ENCODE measurements at regions not wholly inside any gene's neighbourhood (a gene's known extent, or its start where the extent isn't known, plus 50 kb on each side); places are given as distances from the start of the nearest gene placed in this dataset.

DNA sequence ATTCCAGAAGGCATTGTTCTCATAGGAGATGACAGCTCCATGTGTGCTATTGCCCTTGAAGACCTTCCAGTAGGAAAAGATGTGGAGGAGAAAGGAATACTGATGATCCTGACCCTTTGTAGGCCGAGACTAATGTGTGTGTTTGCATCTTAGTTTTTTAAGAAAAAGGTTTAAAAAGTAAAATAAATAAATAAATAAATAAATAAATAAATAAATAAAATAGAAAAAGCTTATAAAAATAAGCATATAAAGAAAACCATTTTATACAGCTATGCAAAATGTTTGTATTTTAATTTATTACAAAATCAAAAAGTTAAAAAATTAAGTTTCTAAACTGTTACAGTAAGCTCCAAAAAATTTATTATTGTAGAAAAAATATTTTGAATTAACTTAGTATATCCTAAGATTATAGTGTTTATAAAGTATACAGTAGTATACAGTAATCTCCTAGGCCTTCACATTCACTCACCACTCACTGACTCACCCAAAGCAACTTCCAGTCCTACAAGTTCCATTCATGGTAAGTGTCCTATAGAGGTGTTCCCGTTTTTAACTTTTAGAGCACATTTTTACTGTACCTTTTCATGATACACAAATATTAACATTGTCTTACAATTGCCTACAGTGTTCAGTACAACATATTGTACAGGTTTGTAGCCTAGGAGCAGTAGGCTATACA lies 435.2 kb upstream of the SEMA3A start:
- TF ChIP-seq, protein P1, sequence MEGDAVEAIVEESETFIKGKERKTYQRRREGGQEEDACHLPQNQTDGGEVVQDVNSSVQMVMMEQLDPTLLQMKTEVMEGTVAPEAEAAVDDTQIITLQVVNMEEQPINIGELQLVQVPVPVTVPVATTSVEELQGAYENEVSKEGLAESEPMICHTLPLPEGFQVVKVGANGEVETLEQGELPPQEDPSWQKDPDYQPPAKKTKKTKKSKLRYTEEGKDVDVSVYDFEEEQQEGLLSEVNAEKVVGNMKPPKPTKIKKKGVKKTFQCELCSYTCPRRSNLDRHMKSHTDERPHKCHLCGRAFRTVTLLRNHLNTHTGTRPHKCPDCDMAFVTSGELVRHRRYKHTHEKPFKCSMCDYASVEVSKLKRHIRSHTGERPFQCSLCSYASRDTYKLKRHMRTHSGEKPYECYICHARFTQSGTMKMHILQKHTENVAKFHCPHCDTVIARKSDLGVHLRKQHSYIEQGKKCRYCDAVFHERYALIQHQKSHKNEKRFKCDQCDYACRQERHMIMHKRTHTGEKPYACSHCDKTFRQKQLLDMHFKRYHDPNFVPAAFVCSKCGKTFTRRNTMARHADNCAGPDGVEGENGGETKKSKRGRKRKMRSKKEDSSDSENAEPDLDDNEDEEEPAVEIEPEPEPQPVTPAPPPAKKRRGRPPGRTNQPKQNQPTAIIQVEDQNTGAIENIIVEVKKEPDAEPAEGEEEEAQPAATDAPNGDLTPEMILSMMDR (conservative IDR thresholded peaks at IDR 0.05; ENCODE audit: low read length), result no peak
- TF ChIP-seq EZH2phosphoT487 (IDR thresholded peaks at IDR 0.05; ENCODE audit: borderline replicate concordance), result no peak
- H3K4me2 ChIP-seq (ENCODE audit: low read depth, low read length, poor library complexity, severe bottlenecking), result no peak overlapping the region
- no peaks in the 10 kb centered on the region for H3K36me3 ChIP-seq (ENCODE audit: insufficient read depth, low read length)
- no peak overlapping the region for H3K4me3 ChIP-seq (ENCODE audit: low read length, poor library complexity, severe bottlenecking)
- H3K9ac ChIP-seq (ENCODE audit: low read depth, low read length, poor library complexity, severe bottlenecking), result no peak overlapping the region
- H3F3A ChIP-seq (ENCODE audit: low read depth), result no peaks in the 10 kb centered on the region
- H2AFZ ChIP-seq (ENCODE audit: low read length), result no peak overlapping the region
- no peaks in the 10 kb centered on the region for H3K79me2 ChIP-seq (ENCODE audit: insufficient read depth, low read length)
- no peaks in the 10 kb centered on the region for H3K9me3 ChIP-seq (ENCODE audit: insufficient read depth, low read depth, low read length)
- no peaks in the 10 kb centered on the region for H3K27me3 ChIP-seq (ENCODE audit: insufficient read depth, low read length, poor library complexity, severe bottlenecking)
- no peaks in the 10 kb centered on the region for H3K9me2 ChIP-seq (replicated peaks; ENCODE audit: low read depth, low read length)
- no peaks in the 10 kb centered on the region for H3K4me1 ChIP-seq (ENCODE audit: insufficient read depth, low read length, poor library complexity, severe bottlenecking)
- H4K20me1 ChIP-seq (ENCODE audit: insufficient read depth, low read length, poor library complexity, severe bottlenecking), result no peaks in the 10 kb centered on the region

DNA sequence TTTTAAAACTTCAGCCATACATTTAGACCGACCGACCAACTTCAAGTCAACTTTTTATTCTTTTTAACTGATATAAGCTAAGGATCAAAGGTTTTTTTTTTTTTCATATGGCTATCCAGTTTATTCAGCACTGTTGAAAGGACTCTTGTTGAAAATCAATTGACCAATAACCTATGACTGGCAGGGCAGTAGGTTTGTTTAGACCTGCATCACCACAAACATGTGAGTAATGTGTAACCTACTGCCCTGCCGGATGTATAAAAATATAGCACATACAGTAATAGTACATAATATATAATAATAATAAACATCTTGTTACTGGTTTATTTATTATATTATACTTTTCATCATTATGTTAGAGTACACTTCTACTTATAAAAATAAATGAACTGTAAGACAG lies 434.6 kb upstream of the SEMA3A start:
- H3K9ac ChIP-seq (ENCODE audit: low read depth, low read length, poor library complexity, severe bottlenecking), result no peak overlapping the region
- H3K79me2 ChIP-seq (ENCODE audit: insufficient read depth, low read length), result no peaks in the 10 kb centered on the region
- H2AFZ ChIP-seq (ENCODE audit: low read length), result no peak overlapping the region
- no peaks in the 10 kb centered on the region for H3K4me1 ChIP-seq (ENCODE audit: insufficient read depth, low read length, poor library complexity, severe bottlenecking)
- H3K9me3 ChIP-seq (ENCODE audit: insufficient read depth, low read depth, low read length), result no peaks in the 10 kb centered on the region
- no peaks in the 10 kb centered on the region for H3K27me3 ChIP-seq (ENCODE audit: insufficient read depth, low read length, poor library complexity, severe bottlenecking)
- no peaks in the 10 kb centered on the region for H3K36me3 ChIP-seq (ENCODE audit: insufficient read depth, low read length)
- no peaks in the 10 kb centered on the region for H4K20me1 ChIP-seq (ENCODE audit: insufficient read depth, low read length, poor library complexity, severe bottlenecking)
- no peak overlapping the region for H3K4me3 ChIP-seq (ENCODE audit: low read length, poor library complexity, severe bottlenecking)
- H3K9me2 ChIP-seq (replicated peaks; ENCODE audit: low read depth, low read length), result no peaks in the 10 kb centered on the region
- no peak overlapping the region for H3K4me2 ChIP-seq (ENCODE audit: low read depth, low read length, poor library complexity, severe bottlenecking)
- TF ChIP-seq EZH2phosphoT487 (IDR thresholded peaks at IDR 0.05; ENCODE audit: borderline replicate concordance), result no peak
- TF ChIP-seq, protein P1 (conservative IDR thresholded peaks at IDR 0.05; ENCODE audit: low read length), result no peak
- no peaks in the 10 kb centered on the region for H3F3A ChIP-seq (ENCODE audit: low read depth)

DNA sequence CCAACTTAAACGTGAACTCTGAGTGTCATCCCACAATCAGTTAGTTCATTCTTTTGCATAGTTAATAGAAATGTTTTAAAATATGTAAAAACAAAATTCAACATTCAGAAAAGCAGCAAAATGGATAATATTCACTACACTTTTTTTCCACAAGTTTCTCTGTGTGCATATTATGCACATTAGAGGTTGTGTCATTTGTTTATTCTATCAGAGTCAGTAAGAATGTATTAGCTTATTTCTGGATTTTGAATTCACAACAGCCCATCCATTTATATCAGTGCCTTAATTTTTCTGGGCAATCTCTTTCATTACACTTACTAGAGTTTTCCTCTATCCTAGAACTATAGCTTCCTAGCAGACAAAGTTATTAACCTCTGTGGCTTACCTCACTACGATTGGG lies 432.7 kb upstream of the SEMA3A start:
- TF ChIP-seq, protein P1 (conservative IDR thresholded peaks at IDR 0.05; ENCODE audit: low read length), result no peak
- TF ChIP-seq EZH2phosphoT487 (IDR thresholded peaks at IDR 0.05; ENCODE audit: borderline replicate concordance), result no peak
- H3K9me2 ChIP-seq (replicated peaks; ENCODE audit: low read depth, low read length), result no peaks in the 10 kb centered on the region
- H3K4me3 ChIP-seq (ENCODE audit: low read length, poor library complexity, severe bottlenecking), result no peak overlapping the region
- no peak overlapping the region for H2AFZ ChIP-seq (ENCODE audit: low read length)
- no peaks in the 10 kb centered on the region for H3K36me3 ChIP-seq (ENCODE audit: insufficient read depth, low read length)
- no peak overlapping the region for H3K9ac ChIP-seq (ENCODE audit: low read depth, low read length, poor library complexity, severe bottlenecking)
- no peaks in the 10 kb centered on the region for H3F3A ChIP-seq (ENCODE audit: low read depth)
- no peaks in the 10 kb centered on the region for H4K20me1 ChIP-seq (ENCODE audit: insufficient read depth, low read length, poor library complexity, severe bottlenecking)
- H3K27me3 ChIP-seq (ENCODE audit: insufficient read depth, low read length, poor library complexity, severe bottlenecking), result no peaks in the 10 kb centered on the region
- H3K9me3 ChIP-seq (ENCODE audit: insufficient read depth, low read depth, low read length), result no peaks in the 10 kb centered on the region
- H3K4me2 ChIP-seq (ENCODE audit: low read depth, low read length, poor library complexity, severe bottlenecking), result no peak overlapping the region
- no peaks in the 10 kb centered on the region for H3K4me1 ChIP-seq (ENCODE audit: insufficient read depth, low read length, poor library complexity, severe bottlenecking)
- H3K79me2 ChIP-seq (ENCODE audit: insufficient read depth, low read length), result no peaks in the 10 kb centered on the region

All from Loucy (cell line).